GM12874 (cell line): ENCODE measurements at regions not wholly inside any gene's neighbourhood (a gene's known extent, or its start where the extent isn't known, plus 50 kb on each side); places are given as distances from the start of the nearest gene placed in this dataset.

ENCODE experiments used
- CTCF ChIP-seq: IDR thresholded peaks from 2 replicates; pipeline ENCODE4 v1.5.1; 2011; ENCODE audit warnings: low read depth, mild to moderate bottlenecking, control low read depth, low read length, moderate library complexity; ENCODE audit not compliant: insufficient read depth

GRCh38 chr9:16043756-16044578 lies 491.1 kb downstream of the CCDC171 start:
- no peak for TF ChIP-seq CTCF

DNA sequence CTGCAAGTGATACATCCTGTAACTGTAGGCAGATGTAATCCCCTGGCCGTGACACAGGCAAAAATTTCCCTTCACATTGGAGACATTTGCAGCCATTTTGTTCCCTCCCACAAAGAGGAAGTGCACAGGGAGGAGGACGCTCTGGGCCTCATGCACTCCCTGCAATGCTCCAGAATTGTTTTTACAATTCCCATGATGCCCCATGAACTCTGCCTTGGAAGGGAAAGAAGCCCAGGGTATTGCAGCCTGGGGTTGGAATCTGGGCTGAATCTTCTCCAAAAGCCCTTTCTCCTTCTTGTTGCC lies 491.7 kb downstream of the CCDC171 start:
- no peak for TF ChIP-seq CTCF

- no peak for TF ChIP-seq CTCF
These were observed 492.9 kb downstream of the CCDC171 start for GRCh38 chr9:16045651-16046280.

- no peak for TF ChIP-seq CTCF
These were observed 493.9 kb downstream of the CCDC171 start for GRCh38 chr9:16046713-16047112.

DNA sequence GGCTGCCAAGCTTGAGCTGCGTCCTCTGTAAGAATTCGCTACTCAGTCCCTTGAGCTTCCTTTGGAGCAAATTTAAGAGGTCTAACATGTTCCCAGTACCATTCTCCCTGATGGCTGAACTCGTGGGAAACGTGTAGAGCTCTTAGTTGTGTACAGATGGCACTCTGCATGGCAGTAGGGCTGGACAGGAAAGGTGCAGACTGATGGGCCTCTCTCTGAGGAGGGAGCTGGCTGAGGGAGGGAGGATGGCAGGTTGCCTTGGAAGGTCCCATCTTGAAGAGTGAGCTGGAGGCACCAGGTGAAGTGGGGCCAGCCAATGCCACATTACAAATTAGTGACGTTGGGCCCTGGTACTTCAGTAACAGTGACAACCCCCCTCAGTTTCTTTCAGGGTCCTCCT lies 495.3 kb downstream of the CCDC171 start:
- no peak for TF ChIP-seq CTCF

DNA sequence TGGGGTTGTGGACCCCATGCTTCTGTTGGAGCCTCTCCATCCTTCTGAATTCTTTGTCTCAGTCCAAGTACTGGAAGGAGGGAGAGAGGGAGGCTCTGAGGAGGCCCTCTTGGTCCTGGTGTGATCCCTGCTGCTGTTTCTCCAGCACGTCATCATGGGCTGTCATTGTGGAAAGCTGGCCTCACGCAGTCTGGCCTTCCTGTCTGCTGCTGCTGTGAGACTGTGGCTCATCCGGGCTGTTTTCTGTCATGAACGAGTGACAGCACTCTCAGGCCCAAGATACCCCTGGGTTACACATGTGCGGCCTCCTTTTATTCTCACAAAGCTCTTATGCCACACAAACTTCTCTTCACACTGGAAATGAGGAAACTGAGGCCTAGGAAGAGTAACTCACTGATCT lies 499.3 kb downstream of the CCDC171 start:
- no peak for TF ChIP-seq CTCF

DNA sequence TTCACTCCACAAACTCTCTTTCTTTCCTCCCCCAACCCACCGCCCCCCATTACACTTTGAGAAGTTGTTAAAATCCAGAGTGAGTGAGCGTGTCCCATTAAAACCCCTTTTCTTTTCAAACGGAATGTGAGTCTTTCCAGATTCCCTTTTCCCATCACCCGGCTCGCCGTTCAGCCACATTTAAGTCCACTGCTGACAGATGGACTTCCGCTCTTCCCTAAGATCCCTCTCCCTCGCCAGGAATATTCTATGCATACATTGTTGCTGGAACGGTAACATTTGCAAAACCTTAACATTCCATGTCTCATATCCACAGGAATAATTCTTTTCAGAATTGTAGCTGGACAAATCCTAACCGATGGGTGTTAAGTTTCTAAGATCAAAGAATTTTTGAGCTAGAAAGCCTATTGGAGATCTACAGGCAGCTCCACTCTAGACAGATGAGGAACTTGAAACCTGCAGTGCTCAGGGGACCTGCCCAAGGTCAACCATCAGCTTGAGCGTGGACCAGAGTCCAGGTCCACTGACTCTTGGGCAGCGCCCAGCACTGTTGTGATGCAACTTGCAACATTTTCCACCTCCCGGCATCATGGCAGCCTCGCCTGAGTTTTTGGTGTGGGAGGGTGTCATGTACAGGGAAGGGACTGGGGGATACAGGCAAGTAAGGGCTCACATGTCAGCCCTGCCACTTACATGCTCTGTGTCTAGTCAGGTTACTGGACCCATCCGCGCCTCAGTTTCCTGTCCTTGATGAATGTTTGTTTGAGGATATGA lies 500.1 kb downstream of the CCDC171 start:
- TF ChIP-seq CTCF: no peak
